HG03097 (cell line): ENCODE measurements at regions not wholly inside any gene's neighbourhood (a gene's known extent, or its start where the extent isn't known, plus 50 kb on each side); places are given as distances from the start of the nearest gene placed in this dataset.

Source experiments
- ATAC-seq: cut with Tn5 transposase; IDR thresholded peaks from one replicate; pipeline ENCODE4 v1.9.1; 2021; ENCODE audit not compliant: unreplicated experiment, low FRiP score

GRCh38 chr22:48615171-48616008 lies 1212.3 kb downstream of the BRD1 start:
- no peak for ATAC-seq

GRCh38 chr22:48613566-48614200 lies 1214.0 kb downstream of the BRD1 start:
- no peak for ATAC-seq

GRCh38 chr22:48612077-48612995 lies 1215.3 kb downstream of the BRD1 start:
- no peak for ATAC-seq

- ATAC-seq = no peak
Measured at GRCh38 chr22:48609279-48609865, 1218.3 kb downstream of the BRD1 start.

GRCh38 chr22:48607901-48608662 lies 1219.6 kb downstream of the BRD1 start:
- ATAC-seq = no peak

GRCh38 chr22:48606684-48607307 lies 1220.9 kb downstream of the BRD1 start:
- no peak for ATAC-seq

- ATAC-seq = no peak
Measured at GRCh38 chr22:48605856-48606481, 1221.7 kb downstream of the BRD1 start.

GRCh38 chr22:48605125-48605524 lies 1222.5 kb downstream of the BRD1 start:
- no peak for ATAC-seq

- no peak for ATAC-seq
Measured at GRCh38 chr22:48603621-48604320, 1223.9 kb downstream of the BRD1 start.

GRCh38 chr22:48602805-48603518 lies 1224.7 kb downstream of the BRD1 start:
- no peak for ATAC-seq

- ATAC-seq = no peak
Measured at GRCh38 chr22:48600681-48601080, 1227.0 kb downstream of the BRD1 start.

- no peak for ATAC-seq
Measured at GRCh38 chr22:48600171-48600570, 1227.5 kb downstream of the BRD1 start.

- ATAC-seq = no peak
Measured at GRCh38 chr22:48599346-48599745, 1228.3 kb downstream of the BRD1 start.

GRCh38 chr22:48596111-48596850 lies 1231.4 kb downstream of the BRD1 start:
- ATAC-seq = no peak

- ATAC-seq = no peak
Measured at GRCh38 chr22:48595511-48595905, 1232.2 kb downstream of the BRD1 start.

- ATAC-seq = no peak
Measured at GRCh38 chr22:48594757-48595510, 1232.7 kb downstream of the BRD1 start.
